HG03039 (cell line): ENCODE measurements at regions not wholly inside any gene's neighbourhood (a gene's known extent, or its start where the extent isn't known, plus 50 kb on each side); places are given as distances from the start of the nearest gene placed in this dataset.
A peak's percentile ranks its signal among the peaks of the same experiment; 100 is the strongest.
"Not testable (repeated sequence)": the region's sequence is repeated elsewhere in the genome, so short reads cannot be mapped to it uniquely, and the experiment has no call there.

Experiments
- ATAC-seq: cut with Tn5 transposase; IDR thresholded peaks from one replicate; pipeline ENCODE4 v1.9.1; 2021; ENCODE audit warnings: mild to moderate bottlenecking, moderate library complexity; ENCODE audit not compliant: unreplicated experiment

GRCh38 chr21:14903172-14903865 is 161.5 kb downstream of the NRIP1 start:
- no peak for ATAC-seq

- ATAC-seq = peak; percentile 56
Observed at GRCh38 chr21:14901482-14901958, 163.3 kb downstream of the NRIP1 start.

GRCh38 chr21:14900611-14901010 is 164.2 kb downstream of the NRIP1 start:
- no peak for ATAC-seq

- no peak for ATAC-seq
Observed at GRCh38 chr21:14900058-14900457, 164.7 kb downstream of the NRIP1 start.

GRCh38 chr21:14895792-14896191 is 169.0 kb downstream of the NRIP1 start:
- ATAC-seq = no peak

- no peak for ATAC-seq
Observed at GRCh38 chr21:14890141-14890540, 174.7 kb downstream of the NRIP1 start.

GRCh38 chr21:14889080-14889810 is 175.6 kb downstream of the NRIP1 start:
- no peak for ATAC-seq

GRCh38 chr21:14888202-14888601 is 176.6 kb downstream of the NRIP1 start:
- no peak for ATAC-seq

GRCh38 chr21:14886001-14886400 is 178.8 kb downstream of the NRIP1 start:
- ATAC-seq = no peak

GRCh38 chr21:14883351-14883750 is 181.4 kb downstream of the NRIP1 start:
- no peak for ATAC-seq

GRCh38 chr21:14882545-14882944 is 182.3 kb downstream of the NRIP1 start:
- not testable (repeated sequence) for ATAC-seq

- no peak for ATAC-seq
Observed at GRCh38 chr21:14881863-14882499, 182.8 kb downstream of the NRIP1 start.

- no peak for ATAC-seq
Observed at GRCh38 chr21:14880922-14881321, 183.9 kb downstream of the NRIP1 start.

GRCh38 chr21:14879458-14879857 is 185.3 kb downstream of the NRIP1 start:
- ATAC-seq = no peak

GRCh38 chr21:14878971-14879370 is 185.8 kb downstream of the NRIP1 start:
- no peak for ATAC-seq

GRCh38 chr21:14877581-14878228 is 187.1 kb downstream of the NRIP1 start:
- no peak for ATAC-seq

- no peak for ATAC-seq
Observed at GRCh38 chr21:14876524-14876840, 188.3 kb downstream of the NRIP1 start.

- peak; percentile 50 for ATAC-seq
Observed at GRCh38 chr21:14875704-14876523, 188.9 kb downstream of the NRIP1 start.

- no peak for ATAC-seq
Observed at GRCh38 chr21:14875186-14875585, 189.6 kb downstream of the NRIP1 start.

GRCh38 chr21:14874379-14874778 is 190.4 kb downstream of the NRIP1 start:
- ATAC-seq = no peak

- no peak for ATAC-seq
Observed at GRCh38 chr21:14871861-14872260, 192.9 kb downstream of the NRIP1 start.
